Right hindlimb (tissue), 1 donor: ENCODE measurements at regions not wholly inside any gene's neighbourhood (a gene's known extent, or its start where the extent isn't known, plus 50 kb on each side); places are given as distances from the start of the nearest gene placed in this dataset.
"Not testable (repeated sequence)": the region's sequence is repeated elsewhere in the genome, so short reads cannot be mapped to it uniquely, and the experiment has no call there.

Source experiments
- DNase-seq: peaks from one replicate; pipeline ENCODE4 v3.0.0-alpha.2; 2018

- DNase-seq = no peak
Measured at GRCh38 chr5:116912221-116912620, 337.6 kb upstream of the SEMA6A start.

GRCh38 chr5:116911074-116911473 is 336.5 kb upstream of the SEMA6A start:
- DNase-seq = no peak

- DNase-seq = no peak
Measured at GRCh38 chr5:116908537-116908936, 333.9 kb upstream of the SEMA6A start.

- no peak for DNase-seq
Measured at GRCh38 chr5:116905885-116906284, 331.3 kb upstream of the SEMA6A start.

- DNase-seq = no peak
Measured at GRCh38 chr5:116900793-116901192, 326.2 kb upstream of the SEMA6A start.

- no peak for DNase-seq
Measured at GRCh38 chr5:116898917-116899316, 324.3 kb upstream of the SEMA6A start.

GRCh38 chr5:116897291-116897690 is 322.7 kb upstream of the SEMA6A start:
- no peak for DNase-seq

GRCh38 chr5:116896001-116896400 is 321.4 kb upstream of the SEMA6A start:
- no peak for DNase-seq

- DNase-seq = no peak
Measured at GRCh38 chr5:116892993-116893392, 318.4 kb upstream of the SEMA6A start.

GRCh38 chr5:116887104-116887503 is 312.5 kb upstream of the SEMA6A start:
- DNase-seq = no peak

GRCh38 chr5:116885825-116886224 is 311.2 kb upstream of the SEMA6A start:
- no peak for DNase-seq

- DNase-seq = no peak
Measured at GRCh38 chr5:116883875-116884274, 309.3 kb upstream of the SEMA6A start.

- no peak for DNase-seq
Measured at GRCh38 chr5:116881921-116882531, 307.4 kb upstream of the SEMA6A start.

- no peak for DNase-seq
Measured at GRCh38 chr5:116880601-116881000, 306.0 kb upstream of the SEMA6A start.

- no peak for DNase-seq
Measured at GRCh38 chr5:116880150-116880549, 305.5 kb upstream of the SEMA6A start.

GRCh38 chr5:116876240-116876840 is 301.7 kb upstream of the SEMA6A start:
- DNase-seq = no peak

GRCh38 chr5:116872986-116873385 is 298.4 kb upstream of the SEMA6A start:
- DNase-seq = no peak

GRCh38 chr5:116872486-116872885 is 297.9 kb upstream of the SEMA6A start:
- no peak for DNase-seq

- not testable (repeated sequence) for DNase-seq
Measured at GRCh38 chr5:116867825-116868224, 293.2 kb upstream of the SEMA6A start.

GRCh38 chr5:116865651-116866050 is 291.0 kb upstream of the SEMA6A start:
- DNase-seq = no peak

GRCh38 chr5:116864838-116865190 is 290.2 kb upstream of the SEMA6A start:
- no peak for DNase-seq

GRCh38 chr5:116864157-116864837 is 289.7 kb upstream of the SEMA6A start:
- peak; percentile 34 for DNase-seq

GRCh38 chr5:116862632-116863455 is 288.2 kb upstream of the SEMA6A start:
- no peak for DNase-seq

- DNase-seq = no peak
Measured at GRCh38 chr5:116861666-116862065, 287.0 kb upstream of the SEMA6A start.
